WTC11 (cell line): ENCODE measurements at regions not wholly inside any gene's neighbourhood (a gene's known extent, or its start where the extent isn't known, plus 50 kb on each side); places are given as distances from the start of the nearest gene placed in this dataset.

Source experiments
- ATAC-seq: fragments of 200-7000 bp; cut with Tn5 transposase; 2 replicates; pipeline ENCODE4 v1.10.0; 2021; ENCODE audit warnings: mild to moderate bottlenecking, moderate library complexity
- CTCF ChIA-PET: fragments of 300-600 bp; sonication (Branson Sonifier 250); formaldehyde crosslinking; loops from one replicate; lab custom pipeline; 2021; ENCODE audit warnings: antibody characterized with exemption; lab: Charles Lee
- POLR2A ChIA-PET: fragments of 350-600 bp; sonication (Branson Sonifier 250); formaldehyde crosslinking; loops from one replicate; lab custom pipeline; 2021; ENCODE audit warnings: antibody characterized with exemption; lab: Charles Lee
- DNase-seq: peaks from one replicate; pipeline ENCODE4 v3.0.0; 2021; ENCODE audit warnings: low spot score
- H3K27ac Mint-ChIP-seq: 2 replicates; pipeline ENCODE4 v1.8.0; 2021; ENCODE audit warnings: mixed read lengths
- H3K27me3 Mint-ChIP-seq: 2 replicates; pipeline ENCODE4 v1.8.0; 2021; ENCODE audit warnings: low read depth, mild to moderate bottlenecking, moderate library complexity, mixed read lengths
- H3K36me3 Mint-ChIP-seq: 2 replicates; pipeline ENCODE4 v1.8.0; 2021; ENCODE audit warnings: mixed read lengths
- H3K4me1 Mint-ChIP-seq: 2 replicates; pipeline ENCODE4 v1.8.0; 2022; ENCODE audit warnings: mixed read lengths
- H3K4me3 Mint-ChIP-seq: 2 replicates; pipeline ENCODE4 v1.8.0; 2021; ENCODE audit warnings: mild to moderate bottlenecking, moderate library complexity, mixed read lengths
- H3K9me3 Mint-ChIP-seq: 2 replicates; pipeline ENCODE4 v1.8.0; 2021; ENCODE audit warnings: mixed read lengths
- CDX4 ChIP-seq: fragments of 250-450 bp; sonication (Bioruptor Pico); IDR thresholded peaks from 2 replicates; pipeline ENCODE4 v1.9.0; 2021; ENCODE audit warnings: moderate library complexity, mild to moderate bottlenecking, inconsistent platforms, borderline replicate concordance
- CREB1 ChIP-seq: sonication (generic); formaldehyde crosslinking; IDR thresholded peaks from 2 replicates; pipeline ENCODE4 v1.8.0; 2023; ENCODE audit warnings: mild to moderate bottlenecking, missing genetic modification reagents
- ERG ChIP-seq: fragments of 250-450 bp; sonication (Bioruptor Pico); IDR thresholded peaks from 2 replicates; pipeline ENCODE4 v1.8.0; 2021; ENCODE audit warnings: mild to moderate bottlenecking
- ESRRA ChIP-seq: sonication (generic); formaldehyde crosslinking; IDR thresholded peaks from 2 replicates; pipeline ENCODE4 v1.8.1; 2022; ENCODE audit warnings: mild to moderate bottlenecking, missing genetic modification reagents, borderline replicate concordance
- ETV6 ChIP-seq: sonication (generic); formaldehyde crosslinking; IDR thresholded peaks from 2 replicates; pipeline ENCODE4 v1.8.1; 2022; ENCODE audit warnings: mild to moderate bottlenecking, missing genetic modification reagents
- IRF1 ChIP-seq: sonication (generic); formaldehyde crosslinking; IDR thresholded peaks from 2 replicates; pipeline ENCODE4 v1.8.0; 2023; ENCODE audit warnings: missing genetic modification reagents
- JAZF1 ChIP-seq: fragments of 250-450 bp; sonication (Bioruptor Pico); IDR thresholded peaks from 2 replicates; pipeline ENCODE4 v1.9.0; 2021; ENCODE audit warnings: moderate library complexity, mild to moderate bottlenecking, inconsistent platforms
- MYBL2 ChIP-seq: sonication (generic); formaldehyde crosslinking; IDR thresholded peaks from 2 replicates; pipeline ENCODE4 v1.8.1; 2023; ENCODE audit warnings: mild to moderate bottlenecking, moderate library complexity, missing genetic modification reagents
- NFE2L1 ChIP-seq: sonication (generic); formaldehyde crosslinking; IDR thresholded peaks from 2 replicates; pipeline ENCODE4 v1.8.1; 2023; ENCODE audit warnings: missing genetic modification reagents
- NFYB ChIP-seq: sonication (generic); formaldehyde crosslinking; conservative IDR thresholded peaks from 2 replicates; pipeline ENCODE4 v1.8.0; 2022; ENCODE audit warnings: low read depth, missing genetic modification reagents
- OVOL2 ChIP-seq: fragments of 250-450 bp; sonication (Bioruptor Pico); IDR thresholded peaks from 2 replicates; pipeline ENCODE4 v1.9.0; 2021; ENCODE audit warnings: mild to moderate bottlenecking, borderline replicate concordance
- RELA ChIP-seq: sonication (generic); formaldehyde crosslinking; IDR thresholded peaks from 2 replicates; pipeline ENCODE4 v1.8.1; 2022; ENCODE audit warnings: missing genetic modification reagents, mild to moderate bottlenecking, borderline replicate concordance
- SP1 ChIP-seq: sonication (generic); formaldehyde crosslinking; conservative IDR thresholded peaks from 2 replicates; pipeline ENCODE4 v1.8.1; 2022; ENCODE audit warnings: missing genetic modification reagents
- STAT6 ChIP-seq: sonication (generic); formaldehyde crosslinking; conservative IDR thresholded peaks from 2 replicates; pipeline ENCODE4 v1.8.1; 2023; ENCODE audit warnings: mild to moderate bottlenecking, low read depth, missing genetic modification reagents, moderate library complexity
- TCF7 ChIP-seq: sonication (generic); formaldehyde crosslinking; IDR thresholded peaks from 2 replicates; pipeline ENCODE4 v1.8.0; 2022; ENCODE audit warnings: mild to moderate bottlenecking, low read depth, missing genetic modification reagents, moderate library complexity
- ZBTB21 ChIP-seq: sonication (generic); formaldehyde crosslinking; IDR thresholded peaks from 2 replicates; pipeline ENCODE4 v1.8.1; 2023; ENCODE audit warnings: mild to moderate bottlenecking, missing genetic modification reagents, borderline replicate concordance
- ZNF317 ChIP-seq: sonication (generic); formaldehyde crosslinking; IDR thresholded peaks from 2 replicates; pipeline ENCODE4 v1.8.1; 2023; ENCODE audit warnings: low read depth, mild to moderate bottlenecking, moderate library complexity, missing genetic modification reagents, borderline replicate concordance
- ZNF396 ChIP-seq: fragments of 250-450 bp; sonication (Bioruptor Pico); IDR thresholded peaks from 2 replicates; pipeline ENCODE4 v1.8.0; 2021; ENCODE audit warnings: mild to moderate bottlenecking, moderate library complexity, borderline replicate concordance
- ZNF532 ChIP-seq: fragments of 250-450 bp; sonication (Bioruptor Pico); IDR thresholded peaks from 2 replicates; pipeline ENCODE4 v1.9.0; 2021; ENCODE audit warnings: mild to moderate bottlenecking, borderline replicate concordance
- ZSCAN18 ChIP-seq: fragments of 250-450 bp; sonication (Bioruptor Pico); IDR thresholded peaks from 2 replicates; pipeline ENCODE4 v2.1.2; 2022; ENCODE audit warnings: mild to moderate bottlenecking, moderate library complexity

- H3K4me1 Mint-ChIP-seq = no peaks in the 10 kb centered on the region
- DNase-seq (no peak), ATAC-seq (no peak)
- no peaks in the 10 kb centered on the region for H3K36me3 Mint-ChIP-seq
- ChIA-PET CTCF (no interaction called here), POLR2A (no interaction called here)
- H3K27me3 Mint-ChIP-seq = no peaks in the 10 kb centered on the region
- peaks cover 11% of the 10 kb centered on the region for H3K9me3 Mint-ChIP-seq
- H3K27ac Mint-ChIP-seq = no peak overlapping the region
- no peak overlapping the region for H3K4me3 Mint-ChIP-seq
- no peak for TF ChIP-seq ETV6 (CRISPR knock-in tag)
- TF ChIP-seq CDX4 (CRISPR knock-in tag) = no peak
- TF ChIP-seq MYBL2 = no peak
- TF ChIP-seq ZBTB21 (CRISPR knock-in tag) = no peak
- no peak for TF ChIP-seq ZNF532 (CRISPR knock-in tag)
- no peak for TF ChIP-seq IRF1 (CRISPR knock-in tag)
- TF ChIP-seq SP1 = no peak
- TF ChIP-seq ERG = no peak
- no peak for TF ChIP-seq ZNF317 (CRISPR knock-in tag)
- no peak for TF ChIP-seq TCF7 (CRISPR knock-in tag)
- no peak for TF ChIP-seq STAT6 (CRISPR knock-in tag)
- no peak for TF ChIP-seq ESRRA (CRISPR knock-in tag)
- no peak for TF ChIP-seq ZSCAN18 (CRISPR knock-in tag)
- no peak for TF ChIP-seq NFYB
- no peak for TF ChIP-seq JAZF1
- no peak for TF ChIP-seq ZNF396
- TF ChIP-seq NFE2L1 = no peak
- no peak for TF ChIP-seq CREB1
- TF ChIP-seq OVOL2 (CRISPR knock-in tag) = no peak
- TF ChIP-seq RELA (CRISPR knock-in tag) = no peak
These were observed 524.2 kb downstream of the SPATA31D1 start for GRCh38 chr9:82512728-82513127.
